ENCODE measurements at regions not wholly inside any gene's neighbourhood (a gene's known extent, or its start where the extent isn't known, plus 50 kb on each side); places are given as distances from the start of the nearest gene placed in this dataset.

DNA sequence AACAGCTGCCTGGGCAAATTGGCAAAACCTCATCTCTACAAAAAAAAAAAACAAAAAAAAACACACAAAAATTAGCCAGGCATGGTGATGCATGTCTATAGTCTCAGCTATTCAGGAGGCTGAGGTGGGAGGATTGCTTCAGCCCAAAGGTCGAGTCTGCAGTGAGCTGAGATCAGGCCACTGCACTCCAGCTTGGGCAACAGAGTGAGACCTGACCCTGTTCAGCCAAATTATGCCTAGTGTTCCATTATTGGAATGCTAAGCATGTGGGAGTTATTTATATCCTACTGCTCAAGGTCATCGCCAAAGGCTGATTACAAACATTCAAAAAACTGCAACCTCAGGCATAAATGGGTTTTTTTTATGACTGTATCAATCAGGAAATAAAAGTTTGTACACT, 1251.0 kb upstream of the PCDH9 start:
- no peak for DNase-seq (ENCODE audit: low read depth in 2 of 2)

- DNase-seq (ENCODE audit: low read depth in 2 of 2): no peak
These were observed 1243.7 kb upstream of the PCDH9 start for GRCh38 chr13:68473834-68474326.

- DNase-seq (ENCODE audit: low read depth in 2 of 2): no peak
These were observed 1237.0 kb upstream of the PCDH9 start for GRCh38 chr13:68467160-68467559.

DNA sequence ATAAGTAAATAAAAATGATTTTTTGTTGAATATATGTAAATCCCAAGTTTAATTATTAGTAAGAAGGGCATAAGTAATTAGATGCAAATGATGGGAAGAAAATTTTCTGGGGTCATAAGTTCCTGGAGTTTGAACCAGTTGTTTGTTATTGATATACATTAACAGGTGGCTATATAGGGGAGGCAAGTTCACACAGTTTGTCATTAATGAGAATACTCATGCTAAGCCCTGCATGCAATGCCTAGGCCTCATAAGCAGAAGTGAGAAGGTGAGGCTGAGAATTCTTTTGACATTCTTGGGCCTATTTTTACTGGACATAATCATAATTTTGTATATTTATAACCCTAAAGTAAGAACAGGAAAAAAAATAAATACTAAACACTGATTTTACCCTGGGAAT, 1210.7 kb upstream of the PCDH9 start:
- no peak for DNase-seq (ENCODE audit: low read depth in 2 of 2)

- no peak for DNase-seq (ENCODE audit: low read depth in 2 of 2)
These were observed 1209.7 kb upstream of the PCDH9 start for GRCh38 chr13:68439817-68440216.

DNA sequence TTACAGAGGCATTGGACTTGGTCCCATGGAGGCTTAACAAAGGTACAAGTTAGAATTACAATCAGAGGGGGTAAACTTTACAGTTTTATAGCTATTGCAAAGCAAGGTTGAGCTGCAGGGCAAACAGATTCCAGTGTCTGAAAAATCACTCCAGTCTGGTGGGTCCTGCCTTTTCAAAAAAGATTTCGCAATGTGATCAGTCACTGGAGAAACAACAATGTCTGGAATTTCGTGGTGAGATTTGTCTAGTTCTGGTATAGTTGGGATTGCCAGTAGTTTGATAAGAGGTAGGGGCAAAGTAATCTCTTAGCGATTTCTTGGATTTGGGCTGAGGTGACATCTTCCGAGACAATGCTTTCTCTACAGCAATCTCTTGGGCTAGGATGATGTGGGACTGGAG, 1198.2 kb upstream of the PCDH9 start:
- DNase-seq (ENCODE audit: low read depth in 2 of 2): no peak

DNA sequence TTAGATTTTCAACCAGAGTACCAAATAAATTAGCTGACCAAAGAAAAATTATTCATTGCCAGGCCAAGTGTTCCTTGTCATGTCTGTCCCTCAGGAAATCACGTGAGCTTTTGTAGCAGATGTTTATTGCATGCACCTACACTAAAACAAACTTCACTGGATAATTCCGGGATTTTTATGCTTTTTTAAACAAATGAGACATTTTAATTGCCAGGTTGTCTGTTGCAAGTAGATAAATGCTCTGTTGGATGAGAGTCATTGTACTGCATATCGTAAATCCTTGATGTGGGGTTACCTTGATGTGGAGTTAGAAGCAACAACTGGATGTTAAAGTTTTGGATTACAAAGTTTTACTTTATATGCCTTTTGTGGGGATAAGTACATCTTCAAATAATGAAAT, 1187.7 kb upstream of the PCDH9 start:
- DNase-seq (ENCODE audit: low read depth in 2 of 2): no peak

GRCh38 chr13:68410007-68410406, 1179.9 kb upstream of the PCDH9 start:
- no peak for DNase-seq (ENCODE audit: low read depth in 2 of 2)

GRCh38 chr13:68390987-68391386, 1160.9 kb upstream of the PCDH9 start:
- no peak for DNase-seq (ENCODE audit: low read depth in 2 of 2)

- no peak for DNase-seq (ENCODE audit: low read depth in 2 of 2)
These were observed 1156.7 kb upstream of the PCDH9 start for GRCh38 chr13:68386808-68387207.

DNA sequence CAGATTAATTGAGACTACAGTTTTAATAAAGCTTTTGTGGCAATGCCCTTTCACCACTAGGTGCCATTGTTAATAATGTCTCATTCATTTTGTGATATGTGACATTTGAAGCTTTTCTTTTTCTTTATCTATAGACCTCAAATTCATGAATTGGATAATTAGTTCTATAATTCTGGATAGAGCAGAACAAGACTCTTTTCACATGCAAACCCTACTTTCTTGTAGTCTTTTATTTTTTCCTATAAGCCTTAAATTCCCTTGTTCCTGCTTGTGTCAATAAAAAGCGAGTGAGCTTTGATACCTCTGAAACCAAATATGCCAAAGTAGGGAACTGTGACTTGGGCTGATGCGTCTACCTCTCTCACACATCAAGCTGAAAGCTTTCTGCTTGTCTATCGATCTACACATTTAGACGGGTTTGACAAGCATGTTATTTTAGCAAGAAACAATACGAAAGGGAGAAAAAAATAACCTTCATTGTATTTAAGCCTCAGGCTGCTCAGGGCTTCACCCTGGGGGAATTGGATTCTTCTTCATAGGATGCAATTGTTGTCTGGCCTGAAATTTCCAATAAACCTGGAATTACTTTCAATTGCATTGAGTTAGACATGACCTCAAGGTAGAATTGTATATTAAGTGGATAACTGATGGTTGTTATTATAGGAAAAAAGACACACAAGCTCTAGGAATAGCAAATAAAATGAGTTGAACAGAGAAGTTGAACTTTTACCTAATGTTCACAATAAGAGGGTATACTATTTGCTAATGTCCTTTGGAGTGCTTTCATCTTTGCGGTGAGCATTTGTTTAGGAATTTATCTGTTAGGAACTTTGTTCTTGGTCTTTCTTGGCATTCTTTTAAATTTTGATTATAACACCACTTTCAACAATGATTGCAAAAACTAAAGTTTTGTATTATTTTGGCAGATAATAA, 1150.2 kb upstream of the PCDH9 start:
- DNase-seq (ENCODE audit: low read depth in 2 of 2): no peak

DNA sequence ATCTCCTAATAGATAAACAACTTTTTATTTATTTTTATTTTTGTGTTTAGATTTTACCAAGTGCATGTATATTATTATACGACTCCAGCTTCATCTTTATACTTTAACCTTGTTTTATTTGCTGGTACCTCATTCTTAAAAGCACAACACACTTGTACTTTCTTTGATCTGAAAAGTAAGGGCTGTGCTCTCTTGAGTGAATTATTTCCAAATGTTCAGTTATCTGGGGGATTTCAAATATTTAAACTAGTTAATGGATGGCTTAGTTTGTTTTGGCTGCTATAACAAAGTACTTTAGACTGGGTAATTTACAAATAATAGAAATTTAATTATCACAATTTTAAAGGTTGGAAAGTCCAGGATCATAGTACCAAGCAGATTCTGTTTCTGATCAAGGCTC, 1148.2 kb upstream of the PCDH9 start:
- no peak for DNase-seq (ENCODE audit: low read depth in 2 of 2)

DNA sequence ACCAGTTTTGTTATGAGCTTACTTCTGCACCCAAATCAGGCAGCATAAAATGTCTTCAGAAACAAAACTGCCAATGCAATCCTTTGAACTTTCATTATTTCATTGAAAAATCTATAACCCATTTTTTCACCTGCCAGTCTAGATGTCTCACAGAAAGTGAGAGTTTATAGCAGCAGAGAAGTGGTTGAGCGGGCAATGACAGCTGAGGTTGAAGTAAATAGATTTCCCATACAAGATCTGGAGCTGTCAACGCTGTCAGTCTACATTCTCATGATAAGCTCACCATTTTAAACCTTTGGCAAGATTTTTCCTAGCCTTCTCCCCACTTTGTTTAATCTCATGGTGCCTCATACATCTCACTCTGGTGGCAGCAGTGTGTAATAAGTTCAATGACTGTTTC, 1144.9 kb upstream of the PCDH9 start:
- DNase-seq (ENCODE audit: low read depth in 2 of 2): no peak

DNA sequence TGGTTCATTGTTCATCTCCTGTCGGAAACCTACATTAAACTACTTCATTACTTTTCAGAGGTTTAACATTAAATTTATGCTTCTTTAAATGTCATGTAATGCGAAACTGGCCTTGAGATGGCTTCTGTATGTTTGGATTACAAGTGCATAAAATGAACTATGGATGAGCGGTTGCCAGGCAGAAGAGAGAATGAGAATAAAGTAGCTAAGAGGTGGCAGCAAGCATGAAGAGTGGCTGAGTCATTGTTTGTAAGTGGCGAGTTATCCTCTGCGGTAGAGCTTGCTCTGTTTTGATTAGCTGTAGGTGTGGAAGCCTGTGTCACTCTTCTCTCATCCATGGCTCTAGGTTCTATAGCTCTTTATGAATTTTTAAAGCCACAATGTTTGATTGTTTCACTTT, 1139.6 kb upstream of the PCDH9 start:
- DNase-seq (ENCODE audit: low read depth in 2 of 2): no peak

GRCh38 chr13:68368922-68369321, 1138.8 kb upstream of the PCDH9 start:
- DNase-seq (ENCODE audit: low read depth in 2 of 2): no peak

DNA sequence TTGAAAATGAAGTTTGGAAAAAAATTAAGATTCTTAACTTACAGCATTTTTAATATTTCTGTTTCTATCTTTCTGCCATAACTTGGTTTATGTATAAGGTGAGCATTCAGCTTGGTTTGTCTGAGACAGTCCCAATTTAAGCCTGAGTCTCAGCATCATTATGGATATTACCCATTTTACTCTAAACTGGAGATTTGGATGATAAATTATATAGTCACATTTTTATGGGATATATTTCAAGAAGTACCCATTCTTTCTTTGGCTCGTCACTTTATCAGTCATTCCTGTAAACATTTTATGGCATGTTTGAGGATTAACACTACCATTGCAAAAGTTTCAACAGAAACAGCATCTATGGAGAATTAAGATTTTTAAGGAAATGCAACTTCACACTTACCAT, 1129.0 kb upstream of the PCDH9 start:
- DNase-seq (ENCODE audit: low read depth in 2 of 2): no peak

DNA sequence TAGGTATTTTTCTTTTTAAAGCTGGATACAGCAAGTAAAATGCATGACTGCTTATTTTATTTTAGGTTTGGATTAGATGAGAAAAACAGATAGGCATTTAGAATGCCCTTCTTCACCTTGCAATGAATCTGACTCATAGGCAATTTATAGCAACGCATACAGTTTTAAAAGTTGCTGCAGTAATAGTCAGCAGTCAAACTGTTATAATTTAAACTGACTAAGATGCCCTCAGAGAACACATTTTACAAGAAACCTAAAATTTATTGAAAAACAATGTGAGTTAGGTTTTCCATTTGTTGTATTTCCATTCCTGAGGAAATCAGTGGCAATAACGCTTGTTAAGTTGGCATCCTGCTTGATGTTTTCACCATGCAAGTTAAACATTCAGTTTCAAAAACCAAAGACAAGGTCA, 1128.2 kb upstream of the PCDH9 start:
- no peak for DNase-seq (ENCODE audit: low read depth in 2 of 2)

- no peak for DNase-seq (ENCODE audit: low read depth in 2 of 2)
These were observed 1120.4 kb upstream of the PCDH9 start for GRCh38 chr13:68350554-68350953.

DNA sequence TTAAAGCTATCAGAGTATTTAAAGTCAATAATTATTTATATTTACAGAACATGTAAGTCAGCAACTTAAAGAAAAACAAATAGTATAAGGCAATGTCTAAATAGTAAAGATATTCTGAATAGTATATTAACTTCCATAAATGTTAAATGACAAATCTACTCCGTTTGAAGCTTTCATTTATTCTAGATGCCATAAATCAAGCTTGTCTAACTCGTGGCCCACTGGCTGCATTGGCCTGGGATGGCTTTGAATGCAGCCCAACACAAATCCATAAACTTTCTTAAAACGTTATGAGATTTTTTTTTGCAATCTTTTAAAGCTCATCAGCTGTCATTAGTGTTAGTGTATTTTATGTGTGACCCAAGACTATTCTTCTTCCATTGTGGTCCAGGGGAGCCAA, 1117.1 kb upstream of the PCDH9 start:
- no peak for DNase-seq (ENCODE audit: low read depth in 2 of 2)

- DNase-seq (ENCODE audit: low read depth in 2 of 2): no peak
These were observed 1115.9 kb upstream of the PCDH9 start for GRCh38 chr13:68345963-68346531.

GRCh38 chr13:68323124-68323523, 1093.0 kb upstream of the PCDH9 start:
- DNase-seq (ENCODE audit: low read depth in 2 of 2): no peak

DNA sequence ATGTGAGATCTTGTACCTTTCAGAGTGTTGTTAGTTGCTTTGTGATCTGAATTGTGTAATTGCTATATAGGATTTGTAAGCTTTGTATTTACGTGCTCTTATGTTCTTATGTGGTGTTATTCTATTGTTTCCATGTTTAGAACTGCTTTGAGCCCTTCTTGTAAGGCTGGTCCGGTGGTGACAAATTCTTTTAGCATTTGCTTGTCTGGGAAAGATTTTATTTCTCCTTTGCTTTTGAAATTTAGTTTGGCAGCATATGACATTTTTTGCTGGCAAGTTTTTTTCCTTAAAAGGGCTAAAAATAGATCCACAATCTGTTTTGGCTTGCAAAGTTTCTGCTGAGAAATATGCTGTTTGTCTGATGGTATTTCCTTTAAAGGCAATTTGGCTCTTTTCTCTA, 1089.2 kb upstream of the PCDH9 start:
- no peak for DNase-seq (ENCODE audit: low read depth in 2 of 2)

DNA sequence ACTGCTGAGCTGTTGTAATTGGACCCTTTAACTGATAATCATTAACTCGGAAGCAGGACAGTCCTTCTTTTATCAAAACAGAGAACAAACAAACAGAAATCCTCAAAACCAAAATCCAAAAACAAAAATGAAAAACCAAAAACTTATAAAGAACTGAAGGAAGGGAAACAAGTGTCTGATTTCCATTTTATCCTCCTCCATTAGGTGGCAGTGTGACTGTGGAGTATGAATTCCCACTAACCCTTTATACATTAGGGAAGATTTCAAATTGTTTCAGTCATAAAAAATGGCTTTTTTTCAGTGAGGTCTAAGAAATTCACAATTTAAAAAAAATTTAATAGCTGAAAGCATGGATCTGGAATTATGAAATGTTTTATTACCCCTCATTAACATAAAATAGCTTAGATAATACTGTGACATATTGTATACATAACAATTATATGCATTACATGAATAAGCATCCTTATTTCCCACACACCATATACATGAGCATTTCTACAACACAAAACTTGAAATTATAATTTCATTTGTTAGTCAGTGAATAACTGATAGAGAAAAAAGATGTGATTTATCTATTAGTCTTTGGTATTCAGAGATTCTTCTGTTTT, 1074.3 kb upstream of the PCDH9 start:
- DNase-seq (ENCODE audit: low read depth in 2 of 2): no peak

Data from fibroblast of skin of left biceps (primary cell).